Left lung (tissue), 4 donors: ENCODE measurements at regions not wholly inside any gene's neighbourhood (a gene's known extent, or its start where the extent isn't known, plus 50 kb on each side); places are given as distances from the start of the nearest gene placed in this dataset.
A peak's percentile ranks its signal among the peaks of the same experiment; 100 is the strongest.

Source experiments
- ATAC-seq: fragments of 200-7000 bp; cut with Tn5 transposase; one replicate; pipeline ENCODE4 v1.9.1; 2020; ENCODE audit warnings: moderate library complexity
- DNase-seq, 4 donors: peaks; one replicate each; pipeline ENCODE4 v3.0.0-alpha.2; 2013 to 2020
- H3K27ac ChIP-seq, 2 donors: fragments of 200-600 bp; sonication (generic) in 1 of 2; one replicate each; pipeline versions ENCODE4 v1.5.0 to v1.8.0; 2020 to 2021
- H3K27me3 ChIP-seq, 2 donors: fragments of 200-600 bp; sonication (generic) in 1 of 2; one replicate each; pipeline versions ENCODE4 v1.5.0 to v1.8.0; 2020 to 2021
- H3K36me3 ChIP-seq, 2 donors: fragments of 200-600 bp; sonication (generic) in 1 of 2; one replicate each; pipeline versions ENCODE4 v1.5.0 to v1.8.0; 2020 to 2021
- H3K4me1 ChIP-seq, 2 donors: fragments of 200-600 bp; one replicate each; pipeline ENCODE4 v1.8.0; 2021
- H3K4me3 ChIP-seq, 2 donors: fragments of 200-600 bp; sonication (generic) in 1 of 2; one replicate each; pipeline versions ENCODE4 v1.5.0 to v1.8.0; 2020 to 2021; ENCODE audit warnings: mild to moderate bottlenecking in 1 of 2
- H3K9me3 ChIP-seq, 2 donors: fragments of 200-600 bp; sonication (generic) in 1 of 2; one replicate each; pipeline versions ENCODE4 v1.5.0 to v1.8.0; 2020 to 2021
- CTCF ChIP-seq, 2 donors: fragments of 200-600 bp; sonication (generic) in 1 of 2; IDR thresholded peaks; one replicate each; pipeline versions ENCODE4 v1.5.0 to v1.8.0; 2021; ENCODE audit warnings: antibody characterized with exemption in 2 of 2
- intact Hi-C, 2 donors: fragments of 100-400 bp; cut with DNase I; formaldehyde crosslinking; loops; one replicate each; pipeline versions ENCODE4 v1.11.2 to v1.14.2; 2022
- donor health status: DM: no; HTN: yes; CAD: no.
- donor health status: DM: no; HTN: no; CAD: no.

DNA sequence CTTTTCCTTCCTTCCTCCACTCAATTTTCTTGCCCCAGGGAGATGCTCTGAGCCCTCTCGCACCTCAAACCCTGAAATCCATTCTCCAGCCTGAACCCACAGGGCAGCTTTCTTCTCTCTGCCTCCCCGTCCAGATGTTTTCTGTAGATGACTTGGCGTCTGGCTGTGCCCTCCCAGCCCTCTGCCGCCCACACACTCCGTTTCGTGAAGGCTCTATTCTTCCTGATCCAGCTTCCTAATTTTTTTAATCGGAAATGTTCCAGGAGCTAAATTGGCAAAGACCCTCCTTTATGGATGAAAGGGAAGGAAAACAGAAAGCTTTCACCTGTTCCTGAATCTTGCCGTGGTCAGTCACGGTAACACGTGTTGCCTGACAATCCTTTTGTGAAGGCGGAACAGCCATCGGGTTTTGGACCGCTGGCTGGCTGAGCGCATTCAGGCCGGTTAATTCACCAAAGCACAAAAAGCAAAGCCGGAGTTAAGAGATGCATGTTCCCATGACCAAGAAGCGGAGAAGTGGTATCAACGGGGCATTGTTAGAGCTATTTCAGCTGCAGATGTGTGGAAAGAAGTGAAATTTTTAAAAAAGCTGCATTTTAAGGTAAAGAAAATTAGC lies 70.2 kb upstream of the FBRSL1 start:
- no peak for ATAC-seq
- Histone ChIP-seq H3K27me3 (peaks cover 3 to 93% of the 10 kb centered on the region in 2 donors), H3K27ac (no peak overlapping the region), H3K9me3 (no peaks in the 10 kb centered on the region), H3K4me3 (no peak overlapping the region), H3K4me1 (peaks cover 0 to 4% of the 10 kb centered on the region in 2 donors), H3K36me3 (no peaks in the 10 kb centered on the region)
- TF ChIP-seq CTCF (IDR thresholded peaks at IDR 0.05) = no peak
- intact Hi-C loops = loop anchor here in 1 of 2 donors (5.0 kb wide), 1 partner anchor 193 kb away; the partner anchor contains the start of gene LRCOL1
- DNase-seq = peak in 1 of 4 donors; percentile 41

DNA sequence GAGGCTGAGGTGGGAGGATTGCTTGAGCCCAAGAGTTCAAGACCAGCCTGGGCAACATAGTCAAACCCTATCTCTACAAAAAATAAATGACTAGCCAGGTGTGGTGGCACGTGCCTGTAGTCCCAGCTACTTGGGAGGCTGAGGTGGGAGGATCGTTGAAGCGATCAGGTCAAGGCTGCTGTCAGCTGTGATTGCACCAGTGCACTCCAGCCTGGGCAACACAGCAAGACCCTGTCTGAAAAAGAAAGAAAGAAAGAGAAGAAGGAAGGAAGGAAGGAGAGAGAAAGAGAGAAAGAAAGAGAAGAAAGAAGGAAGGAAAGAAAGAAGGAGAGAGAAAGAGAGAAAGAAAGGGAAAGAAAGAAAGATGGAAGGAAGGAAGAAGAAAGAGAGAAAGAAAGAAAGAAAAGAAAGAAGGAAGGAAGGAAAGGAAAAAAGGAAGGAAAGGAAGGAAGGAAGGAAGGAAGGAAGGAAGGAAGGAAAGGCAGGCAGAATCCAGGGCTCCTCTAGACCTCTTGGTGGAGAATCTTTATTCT lies 71.5 kb upstream of the FBRSL1 start:
- Histone ChIP-seq H3K4me3 (no peak overlapping the region), H3K36me3 (no peaks in the 10 kb centered on the region), H3K9me3 (no peaks in the 10 kb centered on the region), H3K27me3 (peaks cover 3 to 91% of the 10 kb centered on the region in 2 donors), H3K27ac (no peak overlapping the region), H3K4me1 (peaks cover 0 to 6% of the 10 kb centered on the region in 2 donors)
- intact Hi-C loops = loop anchor here in 1 of 2 donors (5.0 kb wide), 1 partner anchor 194 kb away; the partner anchor contains the start of gene LRCOL1
- ATAC-seq (no peak), DNase-seq (no peak)
- TF ChIP-seq CTCF (IDR thresholded peaks at IDR 0.05) = no peak

DNA sequence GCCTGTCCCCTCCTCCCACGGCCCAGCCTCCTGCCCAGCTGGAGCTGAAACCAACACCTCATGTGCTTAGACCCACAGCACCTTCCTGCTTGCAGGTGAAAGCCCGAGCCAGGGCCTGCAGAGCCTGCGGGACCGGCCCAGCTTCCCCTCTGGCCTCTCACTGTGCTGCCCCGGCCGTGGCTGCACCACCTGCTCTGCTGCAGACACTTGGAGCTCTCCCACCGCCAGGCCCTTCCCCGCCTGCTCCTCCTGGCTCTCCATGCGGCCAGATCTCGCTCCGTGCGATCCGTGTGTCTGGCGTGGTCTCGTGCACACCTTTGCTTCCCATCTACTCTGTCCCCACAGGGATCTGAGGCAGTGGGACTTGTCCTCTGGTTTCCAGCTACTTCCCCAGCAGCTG lies 72.2 kb upstream of the FBRSL1 start:
- Histone ChIP-seq H3K9me3 (no peaks in the 10 kb centered on the region), H3K36me3 (no peaks in the 10 kb centered on the region), H3K27ac (no peak overlapping the region), H3K4me3 (no peak overlapping the region), H3K27me3 (peaks cover 3 to 85% of the 10 kb centered on the region in 2 donors), H3K4me1 (peaks cover 0 to 6% of the 10 kb centered on the region in 2 donors)
- TF ChIP-seq CTCF (IDR thresholded peaks at IDR 0.05) = no peak
- no peak for DNase-seq
- ATAC-seq = no peak
- intact Hi-C loops = loop anchor here in 1 of 2 donors (5.0 kb wide), 1 partner anchor 195 kb away; the partner anchor contains the start of gene LRCOL1

- intact Hi-C loops = loop anchor here in 1 of 2 donors (5.0 kb wide), 1 partner anchor 195 kb away; the partner anchor contains the start of gene LRCOL1
- Histone ChIP-seq H3K27me3 (peaks cover 3 to 77% of the 10 kb centered on the region in 2 donors), H3K36me3 (no peaks in the 10 kb centered on the region), H3K27ac (no peak overlapping the region), H3K4me3 (no peak overlapping the region), H3K4me1 (peaks cover 0 to 6% of the 10 kb centered on the region in 2 donors), H3K9me3 (no peaks in the 10 kb centered on the region)
- no peak for ATAC-seq
- no peak for TF ChIP-seq CTCF (IDR thresholded peaks at IDR 0.05)
- DNase-seq = no peak
Measured at GRCh38 chr12:132416827-132417226, 73.1 kb upstream of the FBRSL1 start.

GRCh38 chr12:132416121-132416673 lies 73.8 kb upstream of the FBRSL1 start:
- intact Hi-C loops = loop anchor here in 1 of 2 donors (5.0 kb wide), 1 partner anchor 196 kb away; the partner anchor contains the start of gene LRCOL1
- Histone ChIP-seq H3K27ac (no peak overlapping the region), H3K4me1 (peaks cover 0 to 6% of the 10 kb centered on the region in 2 donors), H3K27me3 (peaks cover 3 to 71% of the 10 kb centered on the region in 2 donors), H3K36me3 (no peaks in the 10 kb centered on the region), H3K4me3 (no peak overlapping the region), H3K9me3 (no peaks in the 10 kb centered on the region)
- DNase-seq (no peak), ATAC-seq (no peak)
- no peak for TF ChIP-seq CTCF (IDR thresholded peaks at IDR 0.05)
